Hepatocyte (in vitro differentiated cells): ENCODE measurements at regions not wholly inside any gene's neighbourhood (a gene's known extent, or its start where the extent isn't known, plus 50 kb on each side); places are given as distances from the start of the nearest gene placed in this dataset.

Source experiments
- DNase-seq: peaks from one replicate; pipeline ENCODE4 v3.0.0-alpha.2; 2016; ENCODE audit warnings: low spot score
- H2AFZ ChIP-seq: fragments of 200-600 bp; sonication (generic); 2 replicates; pipeline ENCODE4 v1.6.0; 2016; ENCODE audit warnings: antibody characterized with exemption, mild to moderate bottlenecking
- H3K27ac ChIP-seq: fragments of 200-600 bp; sonication (generic); 2 replicates; pipeline ENCODE4 v1.5.1; 2016; ENCODE audit warnings: mild to moderate bottlenecking
- H3K27me3 ChIP-seq: fragments of 200-600 bp; sonication (generic); 2 replicates; pipeline ENCODE4 v1.6.1; 2016
- H3K36me3 ChIP-seq: fragments of 200-600 bp; sonication (generic); replicated peaks from 2 replicates; pipeline ENCODE4 v1.5.1; 2016; ENCODE audit warnings: low read depth; ENCODE audit not compliant: insufficient read depth
- H3K4me1 ChIP-seq: fragments of 200-600 bp; sonication (generic); 2 replicates; pipeline ENCODE4 v1.5.1; 2016; ENCODE audit warnings: mild to moderate bottlenecking, moderate library complexity; ENCODE audit not compliant: insufficient read depth
- H3K4me2 ChIP-seq: fragments of 200-600 bp; sonication (generic); 2 replicates; pipeline ENCODE4 v1.6.0; 2016
- H3K4me3 ChIP-seq: fragments of 200-600 bp; sonication (generic); 2 replicates; pipeline ENCODE4 v1.5.1; 2016; ENCODE audit warnings: mild to moderate bottlenecking
- H3K79me2 ChIP-seq: fragments of 200-600 bp; sonication (generic); 2 replicates; pipeline ENCODE4 v1.6.0; 2017; ENCODE audit warnings: mild to moderate bottlenecking
- H3K9me2 ChIP-seq: fragments of 200-600 bp; sonication (generic); replicated peaks from 2 replicates; pipeline ENCODE4 v1.6.0; 2017; ENCODE audit warnings: mild to moderate bottlenecking; ENCODE audit not compliant: insufficient read depth
- H3K9me3 ChIP-seq: fragments of 200-600 bp; sonication (generic); 2 replicates; pipeline ENCODE4 v1.5.1; 2016; ENCODE audit warnings: low read depth, mild to moderate bottlenecking
- H4K20me1 ChIP-seq: fragments of 200-600 bp; sonication (generic); 2 replicates; pipeline ENCODE4 v1.6.0; 2016; ENCODE audit warnings: mild to moderate bottlenecking; ENCODE audit not compliant: insufficient read depth, poor library complexity, severe bottlenecking
- EZH2 ChIP-seq: fragments of 200-600 bp; sonication (generic); IDR thresholded peaks from 2 replicates; pipeline ENCODE4 v1.6.1; 2016; ENCODE audit warnings: antibody characterized with exemption, mild to moderate bottlenecking, borderline replicate concordance
- EZH2phosphoT487 ChIP-seq: fragments of 200-600 bp; sonication (generic); IDR thresholded peaks from one replicate; pipeline ENCODE4 v1.6.1; 2018; ENCODE audit warnings: antibody characterized with exemption, mild to moderate bottlenecking, low read depth, moderate library complexity; ENCODE audit not compliant: unreplicated experiment, severe bottlenecking
- WGBS: methylation state at CpG from one replicate; pipeline ENCODE4 v1.1.6; 2016; ENCODE audit warnings: low lambda C conversion rate; ENCODE audit errors: missing lambda C conversion rate; 5-methylcytosine and 5-hydroxymethylcytosine counted together
- TF ChIP-seq, protein P1 (sequence below): fragments of 200-600 bp; sonication (generic); IDR thresholded peaks from 2 replicates; pipeline ENCODE4 v1.5.1; 2016; ENCODE audit warnings: antibody characterized with exemption, mild to moderate bottlenecking; ENCODE audit not compliant: poor library complexity

- DNase-seq, result no peak
- Histone ChIP-seq H3K9me3 (no peaks in the 10 kb centered on the region), H3K4me2 (no peak overlapping the region), H3K9me2 (no peaks in the 10 kb centered on the region), H3K4me3 (no peak overlapping the region), H3K27ac (no peak overlapping the region), H2AFZ (no peak overlapping the region), H3K4me1 (no peaks in the 10 kb centered on the region), H3K79me2 (no peaks in the 10 kb centered on the region), H3K27me3 (no peaks in the 10 kb centered on the region), H3K36me3 (no peaks in the 10 kb centered on the region), H4K20me1 (no peaks in the 10 kb centered on the region)
- WGBS, result 86% methylated on average over 6 of the region's 6 CpGs
- TF ChIP-seq, protein P1, sequence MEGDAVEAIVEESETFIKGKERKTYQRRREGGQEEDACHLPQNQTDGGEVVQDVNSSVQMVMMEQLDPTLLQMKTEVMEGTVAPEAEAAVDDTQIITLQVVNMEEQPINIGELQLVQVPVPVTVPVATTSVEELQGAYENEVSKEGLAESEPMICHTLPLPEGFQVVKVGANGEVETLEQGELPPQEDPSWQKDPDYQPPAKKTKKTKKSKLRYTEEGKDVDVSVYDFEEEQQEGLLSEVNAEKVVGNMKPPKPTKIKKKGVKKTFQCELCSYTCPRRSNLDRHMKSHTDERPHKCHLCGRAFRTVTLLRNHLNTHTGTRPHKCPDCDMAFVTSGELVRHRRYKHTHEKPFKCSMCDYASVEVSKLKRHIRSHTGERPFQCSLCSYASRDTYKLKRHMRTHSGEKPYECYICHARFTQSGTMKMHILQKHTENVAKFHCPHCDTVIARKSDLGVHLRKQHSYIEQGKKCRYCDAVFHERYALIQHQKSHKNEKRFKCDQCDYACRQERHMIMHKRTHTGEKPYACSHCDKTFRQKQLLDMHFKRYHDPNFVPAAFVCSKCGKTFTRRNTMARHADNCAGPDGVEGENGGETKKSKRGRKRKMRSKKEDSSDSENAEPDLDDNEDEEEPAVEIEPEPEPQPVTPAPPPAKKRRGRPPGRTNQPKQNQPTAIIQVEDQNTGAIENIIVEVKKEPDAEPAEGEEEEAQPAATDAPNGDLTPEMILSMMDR, result no peak
- TF ChIP-seq EZH2phosphoT487 (no peak), EZH2 (no peak)
Observed at GRCh38 chr11:116225236-116225635, 547.6 kb downstream of the BUD13 start.

DNA sequence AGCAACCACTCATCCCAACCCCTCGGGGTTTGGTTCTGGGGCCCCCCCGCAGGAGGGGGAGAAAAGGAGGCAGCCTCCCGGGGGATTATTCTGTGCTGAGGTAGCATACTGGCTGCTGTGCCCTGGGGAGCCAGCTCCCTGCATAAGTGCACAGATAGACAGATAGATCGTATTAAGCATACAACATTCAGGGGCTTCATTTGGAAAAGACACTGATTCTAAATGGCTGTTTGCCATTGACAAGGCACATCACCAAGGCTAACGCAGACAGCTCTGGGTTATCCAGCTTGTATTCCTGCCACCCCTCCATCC, 547.9 kb downstream of the BUD13 start:
- no peaks in the 10 kb centered on the region for H3K79me2 ChIP-seq
- no peak overlapping the region for H3K27ac ChIP-seq
- no peaks in the 10 kb centered on the region for H3K9me3 ChIP-seq
- H3K36me3 ChIP-seq, result no peaks in the 10 kb centered on the region
- H3K4me2 ChIP-seq, result no peak overlapping the region
- no peak for TF ChIP-seq EZH2phosphoT487
- no peak for TF ChIP-seq EZH2
- TF ChIP-seq, protein P1, result no peak
- H3K4me3 ChIP-seq, result no peak overlapping the region
- H3K4me1 ChIP-seq, result no peaks in the 10 kb centered on the region
- H3K27me3 ChIP-seq, result no peaks in the 10 kb centered on the region
- no peaks in the 10 kb centered on the region for H3K9me2 ChIP-seq
- DNase-seq, result no peak
- 73% methylated on average over 5 of the region's 5 CpGs for WGBS
- no peak overlapping the region for H2AFZ ChIP-seq
- no peaks in the 10 kb centered on the region for H4K20me1 ChIP-seq

- Histone ChIP-seq H4K20me1 (no peaks in the 10 kb centered on the region), H3K4me1 (no peaks in the 10 kb centered on the region), H3K27me3 (no peaks in the 10 kb centered on the region), H3K36me3 (no peaks in the 10 kb centered on the region), H3K4me2 (no peak overlapping the region), H3K27ac (no peak overlapping the region), H3K79me2 (no peaks in the 10 kb centered on the region), H3K9me2 (no peaks in the 10 kb centered on the region), H2AFZ (no peak overlapping the region), H3K9me3 (no peaks in the 10 kb centered on the region), H3K4me3 (no peak overlapping the region)
- WGBS, result 49% methylated on average over 10 of the region's 10 CpGs
- DNase-seq, result peak; percentile 64
- TF ChIP-seq, protein P1, result peak; percentile 72
- TF ChIP-seq EZH2phosphoT487, result no peak
Observed at GRCh38 chr11:116224154-116224888, 548.5 kb downstream of the BUD13 start.

DNA sequence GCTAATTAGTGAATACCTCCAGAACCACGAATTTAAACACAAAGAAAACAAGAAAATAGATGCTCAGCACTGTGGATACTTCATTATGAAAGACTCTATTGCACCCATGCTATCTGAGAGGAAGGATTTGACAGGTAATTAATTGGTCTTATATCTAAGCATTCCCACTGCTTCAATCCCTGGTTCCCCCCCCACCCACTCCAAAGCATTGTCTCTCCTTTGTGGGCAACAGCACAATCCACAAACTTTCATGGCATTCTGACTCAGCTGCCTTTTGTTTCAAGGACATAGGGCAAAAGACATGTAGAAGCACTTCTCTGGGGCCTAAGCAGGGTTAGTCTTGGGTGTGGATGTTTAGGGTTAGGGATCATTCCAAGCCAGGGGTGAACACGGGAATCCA, 551.4 kb downstream of the BUD13 start:
- Histone ChIP-seq H3K9me2 (no peaks in the 10 kb centered on the region), H3K4me1 (no peaks in the 10 kb centered on the region), H3K27ac (no peak overlapping the region), H2AFZ (no peak overlapping the region), H3K9me3 (no peaks in the 10 kb centered on the region), H3K79me2 (no peaks in the 10 kb centered on the region), H4K20me1 (no peaks in the 10 kb centered on the region), H3K4me3 (no peak overlapping the region), H3K4me2 (no peak overlapping the region), H3K27me3 (no peaks in the 10 kb centered on the region), H3K36me3 (no peaks in the 10 kb centered on the region)
- no peak for TF ChIP-seq EZH2
- TF ChIP-seq, protein P1, result no peak
- no peak for TF ChIP-seq EZH2phosphoT487
- 81% methylated on average over 2 of the region's 2 CpGs for WGBS
- no peak for DNase-seq
